Fibroblast of peridontal ligament (primary cell): ENCODE measurements at regions not wholly inside any gene's neighbourhood (a gene's known extent, or its start where the extent isn't known, plus 50 kb on each side); places are given as distances from the start of the nearest gene placed in this dataset.
A peak's percentile ranks its signal among the peaks of the same experiment; 100 is the strongest.
"Not testable (repeated sequence)": the region's sequence is repeated elsewhere in the genome, so short reads cannot be mapped to it uniquely, and the experiment has no call there.

Source experiments
- DNase-seq: peaks from one replicate; pipeline ENCODE4 v3.0.0-alpha.2; 2010; ENCODE audit errors: extremely low read depth

DNA sequence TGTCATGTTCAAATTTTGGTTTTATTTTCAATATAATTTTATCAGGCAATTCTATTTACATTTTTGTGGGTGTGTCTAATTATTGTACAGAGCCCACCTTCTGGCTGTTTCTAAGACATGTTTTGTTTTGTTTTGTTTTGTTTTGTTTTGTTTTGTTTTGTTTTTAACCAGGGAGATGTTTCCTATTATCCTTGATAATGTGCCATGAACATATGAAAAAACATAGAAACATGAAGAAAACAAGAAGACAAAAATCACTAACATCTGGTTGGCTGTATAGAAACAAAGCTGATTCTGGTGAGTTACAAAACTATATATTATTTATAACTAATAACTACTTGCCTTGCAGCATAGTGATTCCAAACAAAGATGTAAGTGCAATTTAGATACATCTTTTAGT lies 128.1 kb upstream of the TRPC4 start:
- no peak for DNase-seq

- peak; percentile 21 for DNase-seq
These were observed 125.5 kb upstream of the TRPC4 start for GRCh38 chr13:37995092-37995491.

DNA sequence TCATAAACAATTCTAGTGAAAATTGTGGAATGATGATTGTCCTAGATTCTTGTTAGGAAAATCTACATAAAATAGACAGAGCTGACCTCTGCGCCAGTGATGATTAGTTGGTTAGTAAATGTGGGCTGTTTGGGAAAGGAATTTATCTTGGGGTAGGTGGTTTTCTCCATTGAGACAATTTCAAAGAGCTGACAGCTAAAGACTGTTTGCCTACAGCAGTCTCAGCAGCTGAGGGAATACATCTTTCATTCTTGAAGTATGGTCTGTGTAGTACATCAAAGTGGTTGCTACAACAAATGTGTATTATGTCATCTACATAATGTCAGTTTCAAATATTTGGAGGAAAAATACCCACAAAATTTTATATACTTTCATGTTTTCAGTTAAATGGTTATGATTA lies 117.2 kb upstream of the TRPC4 start:
- no peak for DNase-seq

- DNase-seq: no peak
These were observed 115.7 kb upstream of the TRPC4 start for GRCh38 chr13:37985281-37985680.

GRCh38 chr13:37984357-37984756 lies 114.8 kb upstream of the TRPC4 start:
- DNase-seq: no peak

- no peak for DNase-seq
These were observed 112.4 kb upstream of the TRPC4 start for GRCh38 chr13:37981932-37982331.

DNA sequence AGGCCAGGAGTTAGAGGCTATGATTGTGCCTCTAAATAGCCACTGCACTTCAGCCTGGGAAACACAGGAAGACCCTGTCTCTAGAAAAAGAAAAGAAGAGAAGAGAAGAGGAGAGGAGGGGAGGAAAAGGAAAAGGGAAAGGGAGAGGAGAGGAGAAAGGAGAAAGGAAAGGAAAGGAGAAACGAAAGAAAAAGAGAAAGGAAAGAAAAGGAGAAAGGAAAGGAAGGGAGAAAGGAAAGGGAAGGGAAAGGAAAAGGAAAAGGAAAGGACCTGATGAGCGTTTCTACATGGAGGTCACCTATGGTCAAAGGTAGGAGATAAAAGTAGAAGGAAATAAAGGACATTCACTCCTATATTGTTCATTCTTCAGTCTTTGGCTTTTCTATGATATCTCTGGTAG lies 109.1 kb upstream of the TRPC4 start:
- DNase-seq: no peak

DNA sequence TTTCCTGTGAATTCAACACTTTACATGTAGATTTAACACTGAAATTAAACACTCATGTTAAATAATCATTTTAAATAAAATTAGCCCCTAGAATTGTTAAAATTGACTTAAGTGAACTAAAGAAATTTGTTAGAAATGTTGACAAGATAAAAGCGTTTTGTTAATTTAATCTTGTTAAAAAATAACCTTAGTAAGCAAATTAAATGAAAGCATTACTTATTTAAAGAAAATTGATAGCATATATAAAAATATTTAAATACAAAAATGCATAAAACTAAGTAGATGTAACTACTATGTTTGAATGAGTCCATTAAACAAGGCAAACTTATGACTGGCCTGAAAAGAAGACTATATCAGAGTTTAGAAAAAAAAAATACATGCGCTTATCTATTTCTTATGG lies 99.0 kb upstream of the TRPC4 start:
- DNase-seq: no peak

DNA sequence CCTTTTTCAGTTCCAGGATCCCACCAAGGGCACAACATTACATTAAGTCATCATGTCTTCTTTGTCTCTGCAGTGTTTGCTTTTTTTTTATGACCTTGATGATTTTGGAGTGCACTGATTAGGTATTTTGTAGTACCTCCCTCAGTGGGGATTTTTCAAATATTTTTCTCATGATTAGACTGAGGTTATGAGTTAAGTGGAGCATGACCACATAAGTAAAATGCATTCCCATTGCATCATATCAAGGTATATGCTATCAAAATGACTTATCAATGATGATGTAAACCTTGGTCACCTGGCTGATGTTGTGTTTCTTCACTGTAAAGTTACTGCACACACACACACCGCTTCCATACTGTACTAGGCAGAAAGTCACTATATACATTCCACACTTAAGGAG lies 96.7 kb upstream of the TRPC4 start:
- DNase-seq: no peak

DNA sequence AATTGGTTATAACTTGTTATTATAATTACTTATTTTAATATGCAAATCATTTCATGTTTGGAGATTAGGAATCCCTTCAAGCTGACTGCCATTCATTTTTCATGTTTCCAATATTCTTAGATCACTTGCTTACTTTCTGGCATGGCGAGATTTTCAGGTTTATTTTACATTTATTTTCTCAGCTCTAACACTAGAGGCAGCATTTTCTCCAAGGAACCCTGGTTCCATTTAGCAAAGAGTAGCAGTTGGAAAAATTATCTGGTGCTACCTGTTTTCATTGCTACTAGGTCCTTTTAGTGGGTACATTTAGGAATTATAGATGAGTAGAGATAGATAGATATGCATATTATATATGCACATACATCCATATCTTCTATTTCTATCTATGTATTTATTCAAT lies 90.9 kb upstream of the TRPC4 start:
- DNase-seq: no peak

DNA sequence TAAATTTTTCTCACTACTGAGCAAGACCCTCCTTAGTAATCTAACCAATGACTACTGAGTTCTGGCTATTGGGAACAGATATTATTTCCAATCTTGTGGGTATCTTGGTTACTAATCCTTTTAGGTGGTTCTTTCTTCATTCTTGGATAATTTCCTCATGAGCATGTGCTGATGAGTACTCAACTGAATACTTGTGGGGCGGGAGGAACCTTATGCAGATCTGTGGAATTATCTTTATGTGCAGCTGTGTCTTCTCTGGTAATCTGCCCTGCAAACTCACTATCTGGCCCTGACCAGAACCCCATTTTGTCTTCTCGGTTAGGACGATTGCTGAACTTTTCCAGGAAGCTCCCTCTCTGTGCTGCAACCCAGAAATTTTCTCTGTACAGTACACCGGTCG lies 89.7 kb upstream of the TRPC4 start:
- no peak for DNase-seq

GRCh38 chr13:37956536-37956935 lies 87.0 kb upstream of the TRPC4 start:
- DNase-seq: no peak

GRCh38 chr13:37954597-37954996 lies 85.0 kb upstream of the TRPC4 start:
- not testable (repeated sequence) for DNase-seq

DNA sequence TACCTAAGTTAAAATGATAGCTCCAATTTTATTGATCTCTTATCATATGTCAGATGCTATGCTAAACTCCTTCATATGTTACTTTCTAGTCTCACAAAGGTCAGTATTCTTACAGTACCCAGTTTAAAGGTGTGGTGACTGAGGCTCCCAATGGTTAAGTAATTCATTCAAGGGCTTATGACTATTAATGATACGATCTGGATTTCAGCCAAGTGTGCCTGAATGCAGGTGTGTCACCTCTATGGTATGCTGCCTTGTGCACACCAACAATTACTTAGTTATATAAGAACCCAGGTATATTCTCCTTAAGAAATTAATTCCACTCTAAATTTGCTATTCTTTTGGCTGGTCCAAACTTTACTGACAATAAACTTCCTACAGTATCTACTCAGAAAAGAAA lies 84.6 kb upstream of the TRPC4 start:
- no peak for DNase-seq

- no peak for DNase-seq
These were observed 84.1 kb upstream of the TRPC4 start for GRCh38 chr13:37953696-37954095.

DNA sequence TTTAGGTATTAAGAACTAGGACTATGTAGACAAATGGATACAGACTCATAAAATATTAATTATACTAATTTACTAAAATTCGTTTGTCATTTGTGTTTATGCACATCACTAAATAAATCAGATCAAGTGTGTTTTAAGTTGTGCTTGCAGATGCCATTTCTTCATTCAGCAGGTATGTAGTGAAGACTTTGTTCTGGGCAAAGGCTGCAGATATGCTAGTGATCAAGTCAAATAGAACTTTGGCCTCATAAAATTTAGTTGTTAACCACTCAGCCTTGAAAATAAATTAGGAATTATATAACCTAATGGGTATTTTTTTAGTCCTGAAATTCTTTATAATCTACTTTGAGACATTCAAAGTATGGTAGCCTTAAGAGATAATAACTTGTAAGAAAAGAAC lies 80.4 kb upstream of the TRPC4 start:
- DNase-seq: no peak

GRCh38 chr13:37947419-37948140 lies 78.0 kb upstream of the TRPC4 start:
- DNase-seq: no peak

DNA sequence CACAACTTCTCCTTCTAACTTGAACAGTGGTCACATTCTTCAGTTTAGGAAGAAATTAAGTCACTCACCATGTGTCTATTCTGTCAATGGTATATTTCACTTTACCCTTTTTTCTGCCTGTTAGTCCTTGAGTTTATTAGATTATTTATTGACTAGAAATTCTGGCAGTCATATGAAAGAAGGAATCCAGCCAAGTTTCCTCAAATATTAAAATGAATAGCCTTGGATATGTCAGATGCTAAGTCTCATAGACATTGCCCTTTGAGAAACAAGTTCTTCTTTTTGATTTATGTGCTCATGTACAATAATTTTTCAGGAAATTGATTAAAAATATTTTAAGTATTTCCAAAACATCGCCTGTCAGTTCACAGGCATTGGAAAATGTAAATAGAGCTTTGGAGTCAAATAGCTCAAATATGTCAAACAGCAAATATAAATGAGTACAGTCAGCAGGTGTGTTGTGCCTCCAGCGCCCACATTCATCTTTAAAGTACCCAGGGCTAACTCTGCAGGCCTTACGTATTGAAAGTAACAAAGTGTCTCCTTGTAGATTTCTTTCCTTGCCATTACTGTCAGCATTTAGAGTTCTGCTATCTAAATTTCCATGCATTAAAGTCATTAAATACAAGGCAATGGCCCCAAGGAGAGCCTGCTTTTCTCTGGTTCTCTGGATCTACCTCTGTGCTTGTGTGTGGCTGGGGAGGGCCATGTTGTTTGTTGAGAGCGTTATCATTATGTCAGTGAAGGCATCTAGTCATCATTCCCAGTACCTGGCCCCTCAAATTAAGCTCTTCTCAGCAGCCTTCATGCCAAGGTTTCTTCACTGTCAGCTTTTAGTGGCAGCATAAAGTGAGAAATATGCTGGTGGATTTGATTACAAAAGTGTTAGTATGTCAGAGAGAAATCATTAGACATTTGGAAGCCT lies 76.3 kb upstream of the TRPC4 start:
- DNase-seq: no peak

- DNase-seq: peak; percentile 49
These were observed 75.4 kb upstream of the TRPC4 start for GRCh38 chr13:37944869-37945442.

GRCh38 chr13:37944081-37944868 lies 74.7 kb upstream of the TRPC4 start:
- no peak for DNase-seq

DNA sequence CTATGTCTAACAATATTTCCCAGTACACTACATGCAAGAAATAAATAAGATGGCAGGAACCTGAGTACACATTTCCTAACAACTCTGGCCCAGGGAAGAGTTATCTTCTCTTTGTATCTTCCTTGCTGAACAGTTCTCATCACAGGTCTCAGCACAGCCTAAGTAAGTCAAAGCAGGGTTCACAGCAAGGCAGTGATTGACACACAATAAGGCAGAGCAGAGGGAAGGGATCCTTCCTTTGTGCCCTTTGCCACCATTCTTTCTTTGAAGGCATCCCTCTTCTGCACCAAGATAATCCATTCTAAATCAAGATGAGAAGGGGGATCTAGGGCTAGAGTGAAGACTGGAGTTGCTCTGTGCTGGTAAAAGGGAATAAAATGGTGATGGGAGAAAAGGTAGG lies 73.4 kb upstream of the TRPC4 start:
- no peak for DNase-seq
